KMS-11 (cell line): ENCODE measurements at regions not wholly inside any gene's neighbourhood (a gene's known extent, or its start where the extent isn't known, plus 50 kb on each side); places are given as distances from the start of the nearest gene placed in this dataset.

ENCODE experiments used
- H2AFZ ChIP-seq: fragments of 200-600 bp; sonication (generic); 2 replicates; pipeline ENCODE4 v1.6.1; 2016; ENCODE audit warnings: antibody characterized with exemption, mixed run types, low read depth
- H3K27ac ChIP-seq: fragments of 200-600 bp; sonication (generic); 2 replicates; pipeline ENCODE4 v1.6.1; 2016; ENCODE audit warnings: mild to moderate bottlenecking, mixed run types
- H3K27me3 ChIP-seq: fragments of 200-600 bp; sonication (generic); 2 replicates; pipeline ENCODE4 v1.6.1; 2017; ENCODE audit warnings: mild to moderate bottlenecking, low read depth, mixed run types, moderate library complexity; ENCODE audit not compliant: insufficient read depth
- H3K36me3 ChIP-seq: fragments of 200-600 bp; sonication (generic); 2 replicates; pipeline ENCODE4 v1.6.1; 2017; ENCODE audit warnings: mild to moderate bottlenecking, mixed run types; ENCODE audit not compliant: insufficient read depth
- H3K4me1 ChIP-seq: fragments of 200-600 bp; sonication (generic); 2 replicates; pipeline ENCODE4 v1.6.1; 2016; ENCODE audit warnings: mild to moderate bottlenecking, low read depth, mixed run types; ENCODE audit not compliant: poor library complexity, severe bottlenecking
- H3K4me2 ChIP-seq: fragments of 200-600 bp; sonication (generic); 2 replicates; pipeline ENCODE4 v1.7.0; 2016; ENCODE audit warnings: mild to moderate bottlenecking, mixed run types
- H3K4me3 ChIP-seq: fragments of 200-600 bp; sonication (generic); IDR thresholded peaks from 2 replicates; pipeline ENCODE4 v1.6.1; 2017; ENCODE audit warnings: low read depth, low read length, mixed read lengths; ENCODE audit not compliant: insufficient read depth
- H3K79me2 ChIP-seq: fragments of 200-600 bp; sonication (generic); 2 replicates; pipeline ENCODE4 v1.6.1; 2016; ENCODE audit warnings: low read depth, mixed run types; ENCODE audit not compliant: insufficient read depth
- H3K9ac ChIP-seq: fragments of 200-600 bp; sonication (generic); 2 replicates; pipeline ENCODE4 v1.6.1; 2016; ENCODE audit warnings: mild to moderate bottlenecking, mixed run types
- H4K20me1 ChIP-seq: fragments of 200-600 bp; sonication (generic); 2 replicates; pipeline ENCODE4 v1.6.1; 2016; ENCODE audit warnings: mild to moderate bottlenecking, mixed run types; ENCODE audit not compliant: insufficient read depth
- CTCF ChIP-seq: fragments of 200-600 bp; sonication (generic); conservative IDR thresholded peaks from 2 replicates; pipeline ENCODE4 v1.6.1; 2017; ENCODE audit warnings: low read depth, mild to moderate bottlenecking, antibody characterized with exemption, low read length, moderate library complexity, mixed read lengths

- no peak for TF ChIP-seq CTCF
- no peak overlapping the region for H2AFZ ChIP-seq
- no peaks in the 10 kb centered on the region for H3K36me3 ChIP-seq
- H4K20me1 ChIP-seq: no peaks in the 10 kb centered on the region
- H3K27me3 ChIP-seq: no peaks in the 10 kb centered on the region
- no peak overlapping the region for H3K27ac ChIP-seq
- no peaks in the 10 kb centered on the region for H3K4me1 ChIP-seq
- H3K4me3 ChIP-seq: no peak overlapping the region
- no peak overlapping the region for H3K4me2 ChIP-seq
- no peaks in the 10 kb centered on the region for H3K79me2 ChIP-seq
- H3K9ac ChIP-seq: no peak overlapping the region
Observed at GRCh38 chr9:28848671-28849070, 1275.4 kb upstream of the C9orf72 start.

DNA sequence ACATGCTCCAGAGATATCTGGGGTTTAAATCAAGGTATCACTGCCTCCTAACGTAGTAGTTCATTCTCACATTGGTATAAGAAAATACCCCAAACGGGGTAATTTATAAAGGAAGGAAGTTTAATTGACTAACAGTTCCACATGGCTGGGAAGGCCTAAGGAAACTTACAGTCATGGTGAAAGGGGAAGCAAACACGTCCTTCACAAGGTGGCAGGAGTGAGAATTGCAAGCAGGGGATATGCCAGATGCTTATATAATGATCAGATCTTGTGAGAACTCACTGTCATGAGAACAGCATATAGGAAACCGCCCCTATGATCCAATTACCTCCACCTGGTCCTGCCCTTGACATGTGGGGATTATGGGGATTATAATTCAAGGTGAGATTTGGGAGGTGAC is 1280.2 kb upstream of the C9orf72 start:
- Histone ChIP-seq H2AFZ (no peak overlapping the region), H3K27ac (no peak overlapping the region), H4K20me1 (no peaks in the 10 kb centered on the region), H3K4me2 (no peak overlapping the region), H3K4me3 (no peak overlapping the region), H3K9ac (no peak overlapping the region), H3K79me2 (no peaks in the 10 kb centered on the region), H3K4me1 (no peaks in the 10 kb centered on the region), H3K27me3 (no peaks in the 10 kb centered on the region), H3K36me3 (no peaks in the 10 kb centered on the region)
- TF ChIP-seq CTCF: no peak

DNA sequence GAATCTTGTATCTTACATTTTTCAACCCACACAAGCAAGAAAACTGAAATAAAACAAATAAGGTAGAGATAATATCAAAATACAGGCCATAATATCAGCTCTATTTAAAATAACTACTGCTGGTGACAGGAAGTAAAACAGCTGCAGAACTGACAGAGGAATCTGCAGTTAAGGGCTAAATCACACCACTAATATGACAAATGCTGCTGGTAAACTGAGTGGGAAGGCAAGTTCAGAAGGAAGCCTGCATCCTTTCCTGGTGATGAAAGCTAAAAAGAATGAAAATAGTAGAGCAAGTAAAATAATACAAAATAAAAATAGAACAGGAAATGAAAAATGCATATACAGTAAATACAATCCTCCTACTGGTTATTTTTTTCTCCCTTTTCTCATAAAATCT is 1293.7 kb upstream of the C9orf72 start:
- H3K27ac ChIP-seq: no peak overlapping the region

DNA sequence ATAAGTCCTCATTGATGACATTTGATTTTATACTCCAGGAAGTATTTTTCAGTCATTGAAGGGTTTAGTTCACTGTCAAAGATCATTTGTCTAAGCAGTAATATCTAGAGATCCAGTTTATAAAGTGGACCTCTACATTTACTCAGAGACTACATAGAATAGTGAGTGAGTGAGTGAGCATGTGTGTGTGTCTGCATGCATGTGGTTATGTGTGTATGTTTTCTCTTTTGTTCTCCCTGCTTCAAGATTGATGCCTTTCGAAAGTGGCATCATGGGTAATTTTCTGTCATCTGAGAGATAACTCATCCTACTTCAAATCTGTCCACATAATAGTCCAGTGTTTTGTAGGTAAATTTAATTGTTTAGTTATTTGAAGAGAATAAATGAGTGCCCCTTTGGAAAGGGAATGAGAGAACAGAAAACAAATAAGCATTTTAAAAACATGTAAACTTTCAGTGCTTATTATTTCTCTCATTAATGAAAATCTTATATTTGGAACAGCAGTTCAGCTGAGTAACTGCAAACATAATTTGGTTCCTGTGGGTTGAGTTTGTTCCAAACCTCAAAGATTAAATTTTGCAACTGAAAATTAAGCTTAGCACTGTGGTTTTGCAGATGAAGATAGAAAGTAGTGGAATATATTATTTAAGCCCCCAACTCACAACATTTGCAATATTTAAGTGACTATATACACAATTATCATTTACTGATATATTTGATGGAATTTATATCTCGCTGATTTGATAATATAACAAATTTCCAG is 1295.1 kb upstream of the C9orf72 start:
- Histone ChIP-seq H3K27me3 (no peaks in the 10 kb centered on the region), H3K4me2 (no peak overlapping the region; the same call in 1 of the 2 replicates), H3K4me3 (no peak overlapping the region), H2AFZ (no peak overlapping the region), H3K79me2 (no peaks in the 10 kb centered on the region), H4K20me1 (no peaks in the 10 kb centered on the region), H3K9ac (no peak overlapping the region), H3K4me1 (no peaks in the 10 kb centered on the region), H3K27ac (no peak overlapping the region), H3K36me3 (no peaks in the 10 kb centered on the region)
- TF ChIP-seq CTCF: no peak

More for the DNA sequence above, 1293.7 kb upstream of the C9orf72 start:
- no peaks in the 10 kb centered on the region for H3K4me1 ChIP-seq
- H3K4me2 ChIP-seq: no peak overlapping the region
- no peak overlapping the region for H3K9ac ChIP-seq
- no peak overlapping the region for H2AFZ ChIP-seq
- no peaks in the 10 kb centered on the region for H3K79me2 ChIP-seq
- no peak overlapping the region for H3K4me3 ChIP-seq
- no peaks in the 10 kb centered on the region for H4K20me1 ChIP-seq
- no peaks in the 10 kb centered on the region for H3K27me3 ChIP-seq
- no peak for TF ChIP-seq CTCF
- H3K36me3 ChIP-seq: no peaks in the 10 kb centered on the region
